ENCODE measurements at regions not wholly inside any gene's neighbourhood (a gene's known extent, or its start where the extent isn't known, plus 50 kb on each side); places are given as distances from the start of the nearest gene placed in this dataset.
"Not testable (repeated sequence)": the region's sequence is repeated elsewhere in the genome, so short reads cannot be mapped to it uniquely, and the experiment has no call there.

DNA sequence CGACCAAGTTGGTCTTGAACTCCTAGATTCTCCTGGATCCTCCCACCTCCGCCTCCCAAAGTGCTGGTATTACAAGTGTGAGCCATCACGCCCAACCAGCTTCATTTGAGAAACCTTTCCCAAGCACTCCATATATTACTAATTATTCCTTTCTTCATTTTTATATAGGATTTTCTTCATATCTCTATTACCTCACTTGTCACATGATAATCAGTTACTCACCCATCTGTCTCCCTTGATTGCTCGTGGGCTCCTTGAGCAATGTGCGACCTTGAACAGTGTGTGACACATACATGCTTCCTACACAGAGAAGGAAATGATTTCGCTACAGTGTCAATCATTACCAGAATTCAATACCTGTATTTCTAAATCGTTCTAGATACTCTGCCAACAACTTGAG lies 110.7 kb upstream of the C2CD4B start:
- DNase-seq: no peak

DNA sequence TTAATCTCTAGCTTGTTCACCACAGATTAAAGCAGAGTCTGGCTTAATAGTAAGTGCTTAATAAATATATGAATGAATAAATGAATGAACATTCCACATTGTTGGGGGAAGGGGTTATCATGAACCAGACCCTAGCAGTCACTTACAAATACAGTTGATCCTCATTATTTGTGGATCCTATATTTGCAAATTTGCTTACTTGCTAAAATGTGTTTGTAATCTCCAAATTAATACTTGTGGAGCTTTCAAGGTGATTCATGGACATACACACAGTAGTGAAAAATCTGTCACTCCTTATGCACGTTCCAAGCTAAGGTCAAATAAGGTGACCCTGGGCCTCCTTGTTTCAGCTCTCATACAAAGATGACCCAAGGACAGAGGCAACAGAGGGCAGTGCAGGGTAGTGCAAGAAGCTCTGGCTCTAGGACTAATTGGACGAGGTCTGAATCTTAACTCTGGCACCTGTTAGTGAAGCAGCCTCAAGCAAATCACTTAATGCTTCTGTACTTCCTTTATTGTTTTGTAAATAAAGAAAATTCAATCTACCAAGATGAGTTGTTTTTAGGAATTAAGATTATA lies 112.8 kb upstream of the C2CD4B start:
- no peak for DNase-seq

DNA sequence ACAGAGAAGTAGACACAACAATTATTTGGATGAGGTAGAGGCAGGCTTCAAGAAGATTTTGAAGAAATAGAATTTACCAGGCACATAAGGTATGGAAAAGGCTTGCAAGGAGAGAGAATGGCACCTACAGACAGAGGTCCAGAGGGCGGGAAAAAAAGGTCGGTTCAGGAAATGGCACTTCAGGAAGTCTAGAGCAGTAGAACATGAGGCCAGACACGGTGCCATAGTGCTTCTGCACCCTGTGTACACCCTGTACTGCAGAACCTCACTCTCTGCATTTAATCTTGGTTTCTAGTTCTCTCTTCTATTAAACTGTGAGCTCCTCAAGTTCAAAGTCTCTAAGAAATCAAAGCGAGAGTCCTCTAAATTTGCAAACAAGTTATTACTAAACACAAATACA lies 113.4 kb upstream of the C2CD4B start:
- DNase-seq: no peak

DNA sequence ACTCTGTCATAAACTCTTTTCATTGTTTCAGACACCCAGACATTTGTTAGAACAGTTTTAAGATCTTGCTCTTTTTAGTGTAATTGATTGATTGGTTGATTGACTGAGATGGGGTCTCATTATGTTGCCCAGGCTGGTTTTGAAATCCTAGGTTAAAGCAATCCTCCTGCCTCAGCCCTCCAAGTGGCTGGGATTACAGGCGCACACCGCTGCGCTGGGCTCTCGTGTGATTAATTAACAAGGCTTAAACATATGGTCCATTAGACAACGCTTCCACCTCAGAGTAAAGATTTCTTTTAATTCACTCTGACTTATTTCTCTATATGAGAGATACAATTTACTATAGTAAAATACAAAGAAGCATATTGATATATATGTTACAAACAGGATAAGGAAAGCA lies 114.0 kb upstream of the C2CD4B start:
- DNase-seq: no peak

DNA sequence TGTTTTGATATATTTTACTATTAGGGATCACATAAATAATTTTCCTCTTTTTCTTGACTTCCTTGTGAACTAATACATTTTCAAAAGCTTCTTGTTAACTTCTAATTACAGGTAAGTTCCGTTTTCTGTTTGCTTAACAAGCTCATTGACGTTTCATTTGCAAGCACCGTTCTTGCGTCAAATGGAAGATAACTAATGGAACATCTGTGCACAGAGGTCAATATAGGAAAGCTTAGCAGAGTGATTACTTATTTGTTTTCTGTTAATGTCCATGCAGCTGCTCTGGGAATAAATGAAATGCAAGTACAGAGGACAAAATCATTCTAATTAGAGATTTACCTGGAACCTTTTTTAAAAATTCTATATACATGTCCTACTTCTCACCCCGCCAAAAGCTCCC lies 115.5 kb upstream of the C2CD4B start:
- DNase-seq: no peak

DNA sequence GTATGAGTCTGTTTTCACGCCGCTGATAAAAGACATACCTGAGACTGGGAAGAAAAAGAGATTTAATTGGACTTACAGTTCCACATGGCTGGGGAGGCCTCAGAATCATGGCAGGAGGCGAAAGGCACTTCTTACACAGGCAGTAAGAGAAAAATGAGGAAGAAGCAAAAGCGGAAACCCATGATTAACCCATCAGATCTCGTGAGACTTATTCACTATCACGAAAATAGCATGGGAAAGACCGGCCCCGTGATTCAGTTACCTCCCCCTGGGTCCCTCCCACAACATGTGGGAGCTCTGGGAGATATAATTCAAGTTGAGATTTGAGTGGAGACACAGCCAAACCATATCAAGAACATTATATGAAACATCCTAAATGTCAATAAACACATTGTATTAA lies 116.7 kb upstream of the C2CD4B start:
- DNase-seq: not testable (repeated sequence)

DNA sequence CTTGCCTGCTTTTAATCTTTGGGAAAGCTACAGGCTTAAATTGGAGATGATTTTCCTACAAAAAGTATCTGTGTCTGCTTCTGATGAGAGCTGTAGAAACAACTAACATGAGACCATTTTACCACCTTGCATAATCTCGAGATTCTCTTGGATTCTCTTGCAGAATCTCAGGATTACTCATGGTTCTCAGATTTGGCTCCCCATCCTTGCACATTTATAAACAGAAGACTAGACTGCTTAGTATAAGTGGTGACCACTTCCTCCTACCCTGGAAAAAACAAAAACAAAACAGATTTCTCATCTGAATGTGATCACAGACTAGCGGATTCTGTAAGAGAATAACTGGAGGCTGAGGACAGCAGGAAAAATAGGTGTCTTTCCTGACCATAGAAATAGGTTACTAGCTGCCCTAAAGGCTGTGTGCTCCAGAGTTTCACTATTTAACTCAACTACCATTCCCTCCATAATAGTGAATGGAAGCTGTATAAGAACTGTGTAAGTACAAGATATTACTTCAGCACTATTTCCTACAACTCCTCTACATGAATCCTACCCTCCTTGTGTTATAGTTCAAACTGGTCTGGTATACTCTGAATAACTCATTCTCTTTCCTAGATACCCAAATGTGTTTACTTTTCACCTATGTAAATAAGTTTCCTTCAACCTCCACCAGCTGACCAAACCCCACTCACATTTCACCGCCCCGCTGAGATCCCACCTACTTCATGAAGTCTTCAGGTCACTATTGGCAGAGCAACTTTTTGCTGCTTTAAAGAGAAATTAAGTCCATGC lies 122.2 kb upstream of the C2CD4B start:
- DNase-seq: no peak

DNA sequence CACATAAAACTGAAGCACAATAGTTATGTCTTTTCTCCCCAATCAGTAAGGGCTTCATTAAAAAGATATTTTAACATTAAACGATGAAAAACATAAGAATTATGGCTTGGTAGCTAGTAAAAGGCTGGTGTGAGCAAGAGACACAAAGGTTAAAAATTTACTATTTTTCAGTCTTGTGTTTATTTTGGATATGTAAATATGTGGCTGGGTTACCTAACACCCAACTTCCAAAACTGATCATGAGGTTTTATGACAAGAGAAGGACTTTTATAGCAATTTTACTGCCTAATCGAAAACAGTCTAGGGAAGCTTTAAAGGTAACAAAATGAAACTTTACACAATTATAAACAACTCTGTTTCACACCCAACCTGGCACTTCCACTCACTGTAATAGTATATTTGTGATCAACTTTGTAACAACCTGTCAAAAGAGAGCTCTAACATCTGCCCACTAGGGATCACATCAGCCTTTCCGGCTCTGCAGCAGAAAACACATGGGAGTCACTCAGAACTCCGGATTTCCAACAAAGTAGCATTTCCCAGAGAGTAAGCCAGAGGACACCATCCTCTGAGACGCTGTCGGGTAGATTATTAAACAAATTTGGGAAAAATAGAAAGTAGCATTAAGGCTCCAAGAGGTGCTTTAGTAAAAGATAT lies 123.4 kb upstream of the C2CD4B start:
- no peak for DNase-seq

DNA sequence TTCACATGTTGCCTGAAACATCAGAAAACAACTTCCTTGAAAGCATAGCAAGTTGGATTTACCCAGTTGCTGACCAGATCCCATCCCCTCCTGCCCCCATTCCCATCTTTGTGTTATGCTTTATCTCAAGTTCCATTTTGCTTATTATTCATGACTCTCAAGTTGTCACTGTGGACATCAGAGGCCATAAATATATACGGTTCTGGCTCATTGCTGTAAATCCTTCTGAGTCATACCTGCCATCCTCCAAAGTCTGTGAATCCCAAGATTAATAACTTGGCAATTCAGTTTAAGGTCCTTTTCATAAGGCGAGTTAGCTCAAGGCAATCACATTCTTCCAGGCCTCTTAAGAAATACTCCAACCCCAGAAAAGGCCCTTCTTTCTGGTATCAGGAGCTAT lies 126.2 kb upstream of the C2CD4B start:
- no peak for DNase-seq

DNA sequence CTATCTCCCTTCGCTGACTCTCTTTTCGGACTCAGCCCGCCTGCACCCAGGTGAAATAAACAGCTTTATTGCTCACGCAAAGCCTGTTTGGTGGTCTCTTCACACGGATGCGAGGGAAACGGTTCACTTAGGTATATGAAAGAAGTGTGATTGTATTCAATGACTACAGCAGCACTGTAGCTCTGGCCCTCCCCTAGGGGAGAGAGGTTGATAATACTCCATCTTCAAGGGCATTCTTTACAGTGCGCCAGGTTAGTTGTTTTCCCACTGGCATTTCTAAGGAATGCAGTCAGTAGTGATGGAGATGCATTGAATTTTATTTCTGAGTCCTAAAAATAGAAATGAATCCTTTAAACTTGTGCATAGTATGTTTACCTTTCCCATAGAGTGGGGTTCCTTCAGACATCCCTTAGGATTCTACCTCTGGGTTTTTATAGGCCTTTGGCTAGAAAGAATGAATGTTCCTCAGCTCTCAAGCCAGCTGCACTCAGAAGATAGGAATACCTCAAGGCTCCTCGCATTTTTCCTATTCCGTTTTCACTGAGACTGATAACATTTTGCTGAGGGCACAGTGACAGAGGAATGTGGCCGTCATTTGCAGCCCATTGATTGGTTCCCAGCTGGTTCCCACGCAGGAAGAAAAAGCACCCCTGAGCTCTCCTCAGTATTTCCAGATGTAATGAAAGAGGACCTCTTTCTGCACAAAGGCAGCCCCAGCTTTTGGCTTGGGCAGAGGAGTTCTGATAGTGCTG lies 131.8 kb upstream of the C2CD4B start:
- no peak for DNase-seq

DNA sequence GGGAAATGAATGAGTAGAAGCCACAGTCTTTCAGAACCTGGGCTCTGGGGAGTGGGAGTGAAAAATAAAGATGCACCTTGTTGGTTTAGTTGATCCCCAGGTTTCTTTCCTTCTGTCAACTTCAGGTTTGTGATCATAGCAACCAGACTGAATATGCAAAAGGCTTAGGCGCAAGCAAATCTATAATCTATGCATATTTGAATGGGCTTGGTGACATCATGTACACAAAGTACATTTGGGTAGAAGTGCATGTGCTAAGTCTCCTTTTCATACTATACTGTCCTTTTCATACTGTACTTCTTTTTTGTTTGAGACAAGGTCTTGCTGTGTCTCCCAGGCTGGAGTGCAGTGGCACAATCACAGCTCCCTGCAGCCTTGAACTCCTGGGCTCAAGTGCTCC lies 132.4 kb upstream of the C2CD4B start:
- no peak for DNase-seq

DNA sequence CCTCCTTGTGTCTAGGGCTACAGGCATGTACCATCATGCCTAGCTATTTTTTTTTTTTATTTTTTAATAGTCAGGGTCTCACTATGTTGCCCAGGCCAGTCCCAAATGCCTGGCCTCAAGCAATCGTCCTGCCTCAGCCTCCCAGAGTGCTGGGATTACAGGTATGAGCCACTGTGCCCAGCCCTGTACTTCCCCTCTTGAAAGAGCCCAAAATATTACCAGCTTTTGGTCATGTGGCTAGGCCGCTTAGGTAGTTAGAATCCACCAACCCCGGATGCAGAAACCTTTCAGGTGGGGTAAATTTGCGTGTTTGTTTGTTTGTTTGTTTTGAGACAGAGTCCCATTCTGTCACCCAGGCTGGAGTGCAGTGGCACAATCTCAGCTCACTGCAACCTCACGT lies 132.8 kb upstream of the C2CD4B start:
- DNase-seq: no peak

DNA sequence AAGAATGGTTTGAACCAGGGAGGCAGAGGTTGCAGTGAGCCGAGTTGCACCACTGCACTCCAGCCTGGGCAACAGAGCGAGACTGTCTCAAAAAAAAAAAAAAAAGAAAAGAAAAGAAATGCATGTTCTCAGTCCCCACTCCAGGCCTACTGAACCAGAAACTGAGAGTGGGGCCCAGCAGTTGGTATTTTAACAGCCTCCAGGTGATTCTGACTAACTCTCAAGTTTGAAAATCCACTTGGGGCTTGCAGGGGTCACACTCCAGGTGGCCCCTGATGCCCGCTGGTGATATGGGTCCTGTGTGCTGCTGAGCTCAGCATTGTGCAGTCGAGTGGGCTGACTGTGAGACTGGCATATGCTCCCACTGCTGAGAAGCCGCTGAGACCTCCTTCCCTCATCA lies 133.7 kb upstream of the C2CD4B start:
- no peak for DNase-seq

DNA sequence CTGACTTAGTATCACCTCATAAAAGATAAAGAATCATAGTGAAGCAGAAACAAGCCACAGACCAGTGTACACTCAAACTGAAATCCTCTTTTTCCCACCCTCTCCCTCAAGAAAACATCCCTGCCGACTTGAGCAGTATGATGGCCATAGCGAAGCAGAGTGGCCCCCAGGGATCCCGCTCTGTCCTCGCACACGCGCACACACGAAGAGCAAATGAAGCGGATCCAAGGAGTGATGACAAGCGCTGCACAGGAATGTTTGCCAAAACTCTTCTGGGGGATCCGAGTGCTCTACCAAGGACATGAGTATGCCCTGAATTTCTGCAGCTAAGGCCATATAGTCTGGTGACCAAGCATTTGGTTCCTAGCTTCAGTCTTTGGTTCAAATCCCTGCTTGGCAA lies 134.5 kb upstream of the C2CD4B start:
- no peak for DNase-seq

DNA sequence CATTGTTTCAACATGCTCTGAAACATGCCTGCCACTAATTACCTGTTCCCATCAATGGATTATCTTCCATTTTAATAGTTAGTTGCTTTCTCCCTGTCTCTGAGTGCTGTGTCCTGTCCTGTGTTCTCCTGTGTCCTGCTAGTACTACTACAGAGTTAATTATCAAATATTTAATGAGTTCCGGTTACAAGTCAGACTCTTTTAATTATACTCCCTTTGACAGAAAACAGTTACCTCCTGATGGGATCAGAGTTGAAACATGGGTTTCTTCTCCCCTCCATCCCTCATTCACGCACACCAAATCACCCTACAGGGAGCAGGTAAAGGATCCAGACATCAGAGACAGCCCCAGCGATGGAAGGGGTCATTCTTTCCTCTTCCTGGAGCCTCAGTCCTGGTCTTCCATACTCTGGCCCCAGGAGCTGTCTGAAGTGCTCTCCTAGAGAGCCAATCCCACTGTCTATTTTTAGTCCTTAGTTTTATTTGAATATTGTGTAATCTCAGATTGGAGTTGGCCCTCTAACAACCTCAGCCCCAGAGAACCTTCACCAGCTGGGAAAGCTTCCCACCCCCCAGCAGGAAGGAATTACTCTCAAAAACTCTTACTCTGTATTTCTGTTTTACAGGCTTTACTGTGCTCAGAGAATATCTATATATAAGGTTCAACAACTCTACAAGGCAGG lies 137.0 kb upstream of the C2CD4B start:
- DNase-seq: no peak

DNA sequence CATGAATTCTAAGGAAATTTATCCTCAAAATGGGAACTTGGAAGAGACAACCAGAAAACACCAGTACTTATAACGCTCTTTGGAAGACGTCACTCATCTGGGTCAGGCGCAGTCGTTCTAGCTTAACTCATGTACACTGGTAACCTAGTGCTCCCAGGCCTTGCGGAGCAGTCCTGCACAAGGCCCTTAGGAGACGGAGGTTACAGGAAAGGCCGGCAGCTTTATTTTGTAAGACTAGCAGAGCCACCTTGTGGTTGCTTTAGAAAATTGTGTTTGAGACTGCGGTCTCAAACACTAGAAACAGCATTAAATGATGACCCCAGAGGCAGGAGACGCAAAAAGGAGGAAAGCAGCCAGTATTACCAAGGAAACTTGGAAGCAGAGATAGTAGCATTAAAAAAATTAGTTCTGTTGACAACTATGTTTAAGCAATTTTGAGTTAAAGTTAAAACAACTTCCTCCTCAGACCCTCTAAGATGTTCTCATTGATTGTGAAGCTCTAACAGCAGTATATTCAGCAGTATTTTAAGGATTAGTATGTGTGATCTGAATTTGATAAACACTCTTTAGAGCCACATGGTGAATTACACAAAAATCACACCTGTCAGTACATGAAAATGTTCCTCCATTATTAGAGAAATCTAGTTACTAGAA lies 141.9 kb upstream of the C2CD4B start:
- peak; percentile 42 for DNase-seq

DNA sequence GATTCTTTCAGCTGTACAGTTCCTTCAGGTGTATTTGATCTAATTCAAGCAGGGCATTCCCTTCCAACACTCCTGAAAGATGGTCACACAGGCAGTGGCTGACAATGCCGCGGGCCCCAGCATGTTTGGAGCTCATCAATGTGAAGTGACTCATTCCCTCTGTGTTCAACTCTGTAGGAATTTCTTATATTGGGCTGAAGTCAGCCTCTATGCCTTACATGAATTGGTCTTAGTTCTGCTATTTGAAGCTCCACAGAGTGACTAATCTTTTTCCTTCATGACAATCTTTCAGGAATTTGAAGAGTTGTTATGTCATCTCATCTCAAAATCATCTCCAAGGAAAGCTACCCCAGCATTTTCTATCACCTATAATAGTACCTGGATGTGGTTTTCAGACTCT lies 142.5 kb upstream of the C2CD4B start:
- no peak for DNase-seq

DNA sequence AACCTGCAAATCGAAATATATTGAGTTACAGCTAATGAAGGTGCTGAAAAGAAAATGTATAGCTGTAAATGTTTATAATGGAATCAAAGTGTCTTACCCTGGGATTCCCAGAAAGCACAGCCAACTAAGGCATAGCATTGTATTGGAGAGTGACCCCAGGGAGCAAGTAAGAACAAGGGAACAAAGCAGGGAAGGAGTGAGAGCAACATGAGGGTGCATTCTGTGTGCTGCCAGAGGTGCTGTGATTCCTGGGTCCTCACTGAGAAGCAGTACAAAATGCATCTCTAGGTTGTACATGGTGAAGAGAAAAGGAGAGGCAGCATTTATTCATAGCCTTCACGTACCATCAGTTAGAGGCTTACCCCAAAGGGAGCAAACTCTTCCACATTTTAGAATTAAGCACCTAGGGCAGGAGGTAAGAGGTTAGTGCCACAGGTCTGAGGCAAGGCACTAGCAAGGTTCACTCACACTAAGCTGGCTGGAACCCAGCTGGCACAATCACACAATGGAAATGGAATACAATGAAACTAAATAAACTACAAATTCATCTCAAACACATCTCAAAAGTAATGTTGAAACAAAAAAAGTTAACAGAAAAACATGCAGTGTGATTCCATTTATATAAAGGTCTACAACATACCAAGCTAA lies 151.5 kb upstream of the C2CD4B start:
- DNase-seq: no peak

DNA sequence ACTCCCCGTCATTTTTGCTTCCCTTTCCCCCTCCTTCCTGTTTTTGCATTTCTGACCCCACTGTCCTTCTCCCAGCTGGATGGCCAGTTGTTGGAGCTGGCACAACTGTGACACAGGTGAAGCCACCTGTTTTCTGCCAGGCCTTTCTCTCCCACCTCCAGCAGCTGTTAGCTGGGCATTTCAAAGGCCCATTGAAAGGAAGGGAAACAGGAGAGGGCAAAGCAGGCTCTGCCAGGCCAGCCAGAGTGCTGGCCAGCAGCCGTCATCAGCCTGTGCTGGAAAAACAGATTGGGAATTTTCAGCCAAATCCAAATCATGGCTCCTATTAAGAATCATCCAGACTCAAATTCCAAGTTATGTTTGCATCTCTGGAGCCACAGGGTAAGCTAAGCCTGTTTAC lies 155.2 kb upstream of the C2CD4B start:
- no peak for DNase-seq

DNA sequence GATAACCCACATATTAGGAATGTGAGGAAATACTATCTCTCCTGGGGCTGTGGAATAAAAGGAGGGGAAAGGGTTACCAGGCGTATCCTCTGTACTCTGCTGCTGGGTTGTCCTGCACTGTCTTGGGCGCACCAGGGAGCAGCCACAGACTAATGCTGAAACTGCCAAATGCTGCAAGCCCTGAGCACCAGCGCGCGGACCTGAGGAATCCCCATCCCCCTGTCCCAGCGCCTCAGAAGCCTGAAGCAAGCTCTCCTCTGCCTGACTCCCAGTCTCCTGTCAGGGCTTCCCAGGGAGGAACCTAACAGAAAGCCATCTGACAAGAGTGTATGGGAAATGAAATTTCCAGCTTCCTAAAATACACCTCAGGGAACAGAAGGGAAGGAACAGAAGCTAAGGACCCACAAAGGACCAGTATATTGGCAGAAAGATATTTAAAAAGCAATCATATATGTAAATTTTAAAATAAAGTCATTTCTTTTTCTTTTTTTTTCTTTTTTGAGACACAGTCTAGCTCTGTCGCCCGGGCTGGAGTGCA lies 158.3 kb upstream of the C2CD4B start:
- no peak for DNase-seq

DNA sequence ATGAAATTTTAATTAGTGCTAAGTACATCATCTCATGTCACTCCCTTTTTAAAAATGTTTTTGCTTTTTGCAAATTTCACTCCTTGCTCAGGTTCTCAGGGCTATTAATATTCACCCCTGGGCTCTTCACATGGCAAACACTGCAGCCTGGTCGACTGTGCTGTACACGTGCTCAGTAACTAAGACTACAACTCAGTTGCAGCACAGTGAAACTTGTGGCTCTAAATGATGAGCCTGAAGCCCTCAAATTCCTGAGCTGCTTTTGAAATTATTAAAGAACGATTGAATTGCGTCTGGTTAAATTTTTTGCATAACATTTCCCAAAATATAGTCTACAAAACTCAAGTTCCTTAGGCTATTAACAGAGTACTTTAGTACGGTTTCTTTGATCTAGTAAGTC lies 159.3 kb upstream of the C2CD4B start:
- DNase-seq: no peak

DNA sequence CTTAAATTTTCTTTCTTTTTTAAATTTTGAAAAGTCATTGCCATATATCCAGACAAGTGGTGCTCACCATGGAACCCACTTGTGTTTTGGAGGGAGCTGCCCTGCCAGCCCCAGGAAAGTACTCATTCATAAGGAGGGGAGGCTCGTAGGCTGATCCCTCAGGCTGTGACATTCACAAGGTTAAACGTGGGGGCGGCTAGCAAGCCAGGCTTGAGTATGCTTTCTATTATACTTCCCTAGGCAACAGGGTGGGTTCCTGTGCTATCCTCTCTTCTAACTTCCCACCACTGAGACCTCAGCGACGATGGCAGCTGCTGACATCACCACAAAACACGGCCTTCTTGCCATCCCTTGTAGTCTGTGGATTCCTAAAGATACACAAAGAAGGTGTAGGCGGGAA lies 160.5 kb upstream of the C2CD4B start:
- no peak for DNase-seq

All from activated CD4-positive, alpha-beta T cell treated with anti-CD3 and anti-CD28 coated beads, Interleukin-2, Interleukin-6, amounts not matched to agents 100 ng/mL and 50 ng/mL, durations not matched to agents 16 hours and 8 hours (primary cell).